ENCODE measurements at regions not wholly inside any gene's neighbourhood (a gene's known extent, or its start where the extent isn't known, plus 50 kb on each side); places are given as distances from the start of the nearest gene placed in this dataset.

GRCh38 chr18:78548261-78549058 lies 431.2 kb upstream of the SALL3 start:
- Mint-ChIP-seq H3K4me3 (no peak overlapping the region), H3K27me3 (peaks cover 19% of the 10 kb centered on the region), H3K36me3 (ENCODE audit: low read depth) (no peaks in the 10 kb centered on the region), H3K27ac (no peak overlapping the region), H3K9me3 (peaks cover 14% of the 10 kb centered on the region), H3K4me1 (no peaks in the 10 kb centered on the region)
- ATAC-seq (replicated peaks), result no peak

- no peak overlapping the region for H3K4me3 Mint-ChIP-seq
Observed at GRCh38 chr18:78549971-78550370, 429.6 kb upstream of the SALL3 start.

GRCh38 chr18:78554944-78555608 lies 424.5 kb upstream of the SALL3 start:
- H3K9me3 Mint-ChIP-seq, result peaks cover 27% of the 10 kb centered on the region
- no peak overlapping the region for H3K27ac Mint-ChIP-seq
- H3K36me3 Mint-ChIP-seq (ENCODE audit: low read depth), result no peaks in the 10 kb centered on the region
- ATAC-seq (replicated peaks), result no peak
- no peaks in the 10 kb centered on the region for H3K27me3 Mint-ChIP-seq
- H3K4me3 Mint-ChIP-seq, result no peak overlapping the region
- H3K4me1 Mint-ChIP-seq, result no peaks in the 10 kb centered on the region

More at GRCh38 chr18:78549971-78550370, 429.6 kb upstream of the SALL3 start:
- no peak overlapping the region for H3K27ac Mint-ChIP-seq
- no peak for ATAC-seq (replicated peaks)
- peaks cover 10% of the 10 kb centered on the region for H3K27me3 Mint-ChIP-seq
- no peaks in the 10 kb centered on the region for H3K4me1 Mint-ChIP-seq
- no peaks in the 10 kb centered on the region for H3K36me3 Mint-ChIP-seq (ENCODE audit: low read depth)
- H3K9me3 Mint-ChIP-seq, result peaks cover 24% of the 10 kb centered on the region

GRCh38 chr18:78557371-78557770 lies 422.2 kb upstream of the SALL3 start:
- Mint-ChIP-seq H3K4me1 (no peaks in the 10 kb centered on the region), H3K27ac (no peak overlapping the region), H3K4me3 (no peak overlapping the region), H3K9me3 (peaks cover 31% of the 10 kb centered on the region), H3K36me3 (ENCODE audit: low read depth) (no peaks in the 10 kb centered on the region), H3K27me3 (no peaks in the 10 kb centered on the region)
- no peak for ATAC-seq (replicated peaks)

GRCh38 chr18:78558101-78558810 lies 421.4 kb upstream of the SALL3 start:
- Mint-ChIP-seq H3K27ac (no peak overlapping the region), H3K4me1 (no peaks in the 10 kb centered on the region), H3K36me3 (ENCODE audit: low read depth) (no peaks in the 10 kb centered on the region), H3K27me3 (no peaks in the 10 kb centered on the region), H3K4me3 (no peak overlapping the region), H3K9me3 (peaks cover 31% of the 10 kb centered on the region)
- ATAC-seq (replicated peaks), result no peak

GRCh38 chr18:78558948-78559347 lies 420.7 kb upstream of the SALL3 start:
- Mint-ChIP-seq H3K9me3 (peaks cover 31% of the 10 kb centered on the region), H3K4me3 (no peak overlapping the region), H3K36me3 (ENCODE audit: low read depth) (no peaks in the 10 kb centered on the region), H3K27me3 (no peaks in the 10 kb centered on the region), H3K4me1 (no peaks in the 10 kb centered on the region), H3K27ac (no peak overlapping the region)
- no peak for ATAC-seq (replicated peaks)

GRCh38 chr18:78559584-78559983 lies 420.0 kb upstream of the SALL3 start:
- peaks cover 25% of the 10 kb centered on the region for H3K9me3 Mint-ChIP-seq
- no peak for ATAC-seq (replicated peaks)
- H3K4me1 Mint-ChIP-seq, result no peaks in the 10 kb centered on the region
- H3K27me3 Mint-ChIP-seq, result no peaks in the 10 kb centered on the region
- H3K4me3 Mint-ChIP-seq, result no peak overlapping the region
- H3K27ac Mint-ChIP-seq, result no peak overlapping the region
- H3K36me3 Mint-ChIP-seq (ENCODE audit: low read depth), result no peaks in the 10 kb centered on the region

GRCh38 chr18:78561757-78562510 lies 417.7 kb upstream of the SALL3 start:
- ATAC-seq (replicated peaks), result no peak

GRCh38 chr18:78562531-78562961 lies 417.1 kb upstream of the SALL3 start:
- no peaks in the 10 kb centered on the region for H3K4me1 Mint-ChIP-seq
- no peak overlapping the region for H3K27ac Mint-ChIP-seq
- no peaks in the 10 kb centered on the region for H3K27me3 Mint-ChIP-seq
- peaks cover 13% of the 10 kb centered on the region for H3K9me3 Mint-ChIP-seq
- ATAC-seq (replicated peaks), result no peak
- H3K4me3 Mint-ChIP-seq, result no peak overlapping the region
- H3K36me3 Mint-ChIP-seq (ENCODE audit: low read depth), result no peaks in the 10 kb centered on the region

More at GRCh38 chr18:78561757-78562510, 417.7 kb upstream of the SALL3 start:
- Mint-ChIP-seq H3K27ac (no peak overlapping the region), H3K4me3 (no peak overlapping the region), H3K36me3 (ENCODE audit: low read depth) (no peaks in the 10 kb centered on the region), H3K9me3 (peaks cover 10% of the 10 kb centered on the region), H3K27me3 (no peaks in the 10 kb centered on the region), H3K4me1 (no peaks in the 10 kb centered on the region)

- H3K27me3 Mint-ChIP-seq, result no peaks in the 10 kb centered on the region
- H3K9me3 Mint-ChIP-seq, result peaks cover 13% of the 10 kb centered on the region
- ATAC-seq (replicated peaks), result no peak
- no peaks in the 10 kb centered on the region for H3K4me1 Mint-ChIP-seq
- H3K4me3 Mint-ChIP-seq, result no peak overlapping the region
- no peak overlapping the region for H3K27ac Mint-ChIP-seq
- H3K36me3 Mint-ChIP-seq (ENCODE audit: low read depth), result no peaks in the 10 kb centered on the region
Observed at GRCh38 chr18:78563110-78563509, 416.5 kb upstream of the SALL3 start.

GRCh38 chr18:78564030-78564429 lies 415.6 kb upstream of the SALL3 start:
- no peak for ATAC-seq (replicated peaks)
- no peaks in the 10 kb centered on the region for H3K27me3 Mint-ChIP-seq
- no peaks in the 10 kb centered on the region for H3K36me3 Mint-ChIP-seq (ENCODE audit: low read depth)
- no peaks in the 10 kb centered on the region for H3K4me1 Mint-ChIP-seq
- H3K27ac Mint-ChIP-seq, result no peak overlapping the region
- H3K9me3 Mint-ChIP-seq, result peaks cover 7% of the 10 kb centered on the region
- H3K4me3 Mint-ChIP-seq, result no peak overlapping the region

GRCh38 chr18:78564518-78564917 lies 415.1 kb upstream of the SALL3 start:
- H3K9me3 Mint-ChIP-seq, result peaks cover 7% of the 10 kb centered on the region
- no peaks in the 10 kb centered on the region for H3K4me1 Mint-ChIP-seq
- no peaks in the 10 kb centered on the region for H3K36me3 Mint-ChIP-seq (ENCODE audit: low read depth)
- no peak overlapping the region for H3K27ac Mint-ChIP-seq
- H3K27me3 Mint-ChIP-seq, result no peaks in the 10 kb centered on the region
- ATAC-seq (replicated peaks), result no peak
- no peak overlapping the region for H3K4me3 Mint-ChIP-seq

GRCh38 chr18:78565240-78565639 lies 414.4 kb upstream of the SALL3 start:
- no peaks in the 10 kb centered on the region for H3K36me3 Mint-ChIP-seq (ENCODE audit: low read depth)

GRCh38 chr18:78566065-78566464 lies 413.6 kb upstream of the SALL3 start:
- H3K36me3 Mint-ChIP-seq (ENCODE audit: low read depth), result no peaks in the 10 kb centered on the region
- no peaks in the 10 kb centered on the region for H3K4me1 Mint-ChIP-seq
- peaks cover 6% of the 10 kb centered on the region for H3K9me3 Mint-ChIP-seq
- no peak overlapping the region for H3K27ac Mint-ChIP-seq
- no peaks in the 10 kb centered on the region for H3K27me3 Mint-ChIP-seq
- no peak for ATAC-seq (replicated peaks)
- no peak overlapping the region for H3K4me3 Mint-ChIP-seq

More at GRCh38 chr18:78565240-78565639, 414.4 kb upstream of the SALL3 start:
- H3K4me1 Mint-ChIP-seq, result no peaks in the 10 kb centered on the region
- no peaks in the 10 kb centered on the region for H3K27me3 Mint-ChIP-seq
- H3K9me3 Mint-ChIP-seq, result peaks cover 6% of the 10 kb centered on the region
- no peak for ATAC-seq (replicated peaks)
- H3K27ac Mint-ChIP-seq, result no peak overlapping the region
- no peak overlapping the region for H3K4me3 Mint-ChIP-seq

All from activated T-helper 17 cell treated with anti-CD3 and anti-CD28 coated beads, Interleukin-2, amount 50 U/mL, for 72 hours (primary cell).